Adipocyte (in vitro differentiated cells): ENCODE measurements at regions not wholly inside any gene's neighbourhood (a gene's known extent, or its start where the extent isn't known, plus 50 kb on each side); places are given as distances from the start of the nearest gene placed in this dataset.

Experiments
- DNase-seq: peaks from one replicate; pipeline ENCODE4 v3.0.0-alpha.2; 2015; ENCODE audit warnings: low read depth
- H3K27me3 ChIP-seq: replicated peaks from 2 replicates; pipeline ENCODE4 v1.7.0; 2013; ENCODE audit warnings: mild to moderate bottlenecking, low read length, moderate library complexity; ENCODE audit not compliant: control insufficient read depth, insufficient read depth
- H3K36me3 ChIP-seq: 2 replicates; pipeline ENCODE4 v1.7.0; 2013; ENCODE audit warnings: low read length, mild to moderate bottlenecking, moderate library complexity; ENCODE audit not compliant: control insufficient read depth, insufficient read depth, severe bottlenecking
- H3K4me1 ChIP-seq: 2 replicates; pipeline ENCODE4 v1.7.0; 2013; ENCODE audit warnings: mild to moderate bottlenecking, low read length, moderate library complexity; ENCODE audit not compliant: control insufficient read depth, insufficient read depth
- H3K4me3 ChIP-seq: 2 replicates; pipeline ENCODE4 v1.7.0; 2013; ENCODE audit warnings: mild to moderate bottlenecking, low read length, moderate library complexity
- H3K9ac ChIP-seq: 2 replicates; pipeline ENCODE4 v1.7.0; 2013; ENCODE audit warnings: mild to moderate bottlenecking, low read length, moderate library complexity
- H3K9me3 ChIP-seq: 2 replicates; pipeline ENCODE4 v1.7.0; 2013; ENCODE audit warnings: mild to moderate bottlenecking, low read length, moderate library complexity; ENCODE audit not compliant: control insufficient read depth

DNA sequence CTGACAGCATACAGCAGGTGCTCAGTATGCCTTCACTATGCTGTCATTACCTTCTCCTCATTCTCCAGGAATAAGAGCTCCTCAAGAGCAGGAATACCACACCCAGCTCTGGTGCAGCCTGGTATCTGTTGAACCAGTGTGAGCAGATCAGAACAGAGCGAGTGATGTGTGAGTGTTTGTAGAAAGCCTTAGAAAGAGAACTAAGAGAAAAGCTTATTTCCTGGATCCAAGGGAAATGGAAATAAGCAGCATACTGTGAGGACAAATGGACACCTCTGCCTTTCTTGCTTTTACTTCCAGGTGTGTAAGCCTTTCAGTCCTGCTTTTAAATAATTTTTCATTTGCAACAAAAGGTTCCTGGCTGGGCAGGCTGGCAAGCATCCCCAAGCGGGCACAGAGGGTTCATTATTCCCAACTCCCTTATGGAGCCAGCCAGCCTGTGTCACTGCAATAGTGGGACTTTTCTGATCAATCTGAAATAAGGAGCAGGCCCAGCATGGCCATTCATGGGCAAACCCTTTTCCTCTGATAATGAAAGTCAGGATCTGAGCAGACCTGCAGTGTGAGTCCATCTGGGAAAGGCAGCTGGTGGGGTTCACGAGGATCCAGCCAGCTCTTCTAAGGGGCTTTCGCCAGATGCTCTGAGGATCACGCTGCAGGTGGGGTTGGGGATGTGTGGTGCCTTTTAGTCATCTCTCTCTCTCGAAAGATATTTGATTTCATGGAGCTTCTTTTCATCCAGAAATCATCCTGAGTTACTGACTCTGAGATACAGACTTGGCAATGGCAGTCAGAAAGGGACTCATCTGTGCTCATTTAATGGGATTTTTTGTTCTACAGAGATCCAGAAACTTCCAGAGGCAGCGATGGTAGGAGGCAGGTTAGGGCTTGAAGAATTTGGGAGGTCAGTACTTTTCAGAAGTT is 594.9 kb upstream of the CFAP20DC start:
- peaks cover 4% of the 10 kb centered on the region for H3K9me3 ChIP-seq
- H3K27me3 ChIP-seq, result no peaks in the 10 kb centered on the region
- no peak overlapping the region for H3K4me3 ChIP-seq
- peaks cover 19% of the 10 kb centered on the region for H3K4me1 ChIP-seq
- no peaks in the 10 kb centered on the region for H3K36me3 ChIP-seq
- no peak overlapping the region for H3K9ac ChIP-seq
- no peak for DNase-seq

DNA sequence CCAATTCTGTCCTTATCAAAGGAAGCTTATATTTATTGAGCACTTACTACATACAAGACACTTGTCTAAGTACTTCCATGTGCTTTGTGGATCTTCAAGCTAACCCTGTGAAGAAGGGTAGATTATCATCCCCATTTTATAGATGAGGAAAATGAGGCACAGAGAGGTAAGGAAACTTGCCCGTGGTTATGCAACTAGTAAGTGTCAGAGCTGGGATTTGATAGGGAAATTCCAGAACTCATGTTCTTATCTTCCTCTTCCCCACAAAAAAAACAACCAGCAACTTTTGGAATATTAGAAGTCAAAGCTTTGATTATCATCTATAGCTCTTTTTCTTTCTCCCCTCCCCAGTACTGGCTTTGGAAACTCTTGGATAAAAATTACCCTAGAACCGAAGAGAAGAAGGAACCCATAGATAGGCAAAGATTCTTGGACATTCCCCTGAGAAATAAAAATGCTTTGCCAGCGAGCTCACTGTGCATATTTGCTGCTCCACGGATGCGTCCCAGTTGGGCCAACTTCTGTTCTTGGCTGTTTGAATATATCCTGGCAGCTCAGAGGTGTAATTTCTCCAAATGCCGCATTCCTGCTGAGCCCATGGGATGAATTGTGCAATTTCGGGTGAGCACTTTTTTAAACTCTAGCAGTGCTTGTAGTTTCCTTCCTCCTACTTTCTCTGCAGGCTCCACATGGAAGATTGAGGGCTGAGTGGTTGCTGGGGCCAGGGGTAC is 591.5 kb upstream of the CFAP20DC start:
- Histone ChIP-seq H3K4me1 (peaks cover 19% of the 10 kb centered on the region), H3K4me3 (no peak overlapping the region), H3K36me3 (no peaks in the 10 kb centered on the region), H3K9ac (peak overlapping the region; percentile 2), H3K27me3 (no peaks in the 10 kb centered on the region), H3K9me3 (no peaks in the 10 kb centered on the region)
- DNase-seq, result peak; percentile 67

DNA sequence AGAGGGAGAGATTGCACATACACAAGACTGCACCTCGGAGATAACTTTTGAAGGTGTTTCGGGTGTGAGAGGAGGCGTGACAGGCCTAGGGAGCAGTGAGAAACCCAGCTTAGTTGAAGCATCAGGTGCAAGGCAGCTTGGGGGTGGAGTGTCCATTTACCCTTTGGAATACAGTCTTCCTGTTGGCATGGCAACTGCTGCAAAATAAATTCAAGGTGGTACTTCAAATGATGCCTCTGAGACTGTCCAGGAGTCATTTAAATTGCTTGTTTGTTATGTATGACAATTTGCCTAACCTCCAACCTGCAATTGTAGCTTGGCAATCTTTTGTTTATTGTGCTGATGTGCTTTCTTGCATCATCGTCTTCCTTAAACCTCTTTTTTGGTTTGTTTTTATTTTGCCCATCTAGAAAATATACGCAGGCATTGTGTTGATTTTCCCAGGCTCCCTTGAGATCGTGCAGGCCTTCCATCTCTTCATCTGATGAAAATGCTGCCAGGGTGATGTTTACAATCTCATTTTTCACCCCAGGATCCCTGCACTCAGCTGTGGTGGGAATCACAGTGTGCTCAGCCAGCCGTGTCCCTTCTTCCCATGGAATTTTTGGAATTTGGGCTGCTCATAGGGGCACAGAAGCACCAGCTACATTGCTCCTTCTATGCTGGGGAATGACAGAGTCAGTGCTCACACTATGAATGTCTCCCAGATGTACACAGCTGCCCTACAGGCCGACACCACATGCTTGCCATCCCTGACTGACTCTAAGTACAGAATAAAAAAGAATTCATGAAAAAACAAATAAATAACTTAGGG is 583.1 kb upstream of the CFAP20DC start:
- peak; percentile 66 for DNase-seq
- H3K4me1 ChIP-seq, result peaks cover 9% of the 10 kb centered on the region
- H3K36me3 ChIP-seq, result no peaks in the 10 kb centered on the region
- no peaks in the 10 kb centered on the region for H3K27me3 ChIP-seq
- no peak overlapping the region for H3K9ac ChIP-seq
- no peak overlapping the region for H3K4me3 ChIP-seq
- H3K9me3 ChIP-seq, result no peaks in the 10 kb centered on the region

DNA sequence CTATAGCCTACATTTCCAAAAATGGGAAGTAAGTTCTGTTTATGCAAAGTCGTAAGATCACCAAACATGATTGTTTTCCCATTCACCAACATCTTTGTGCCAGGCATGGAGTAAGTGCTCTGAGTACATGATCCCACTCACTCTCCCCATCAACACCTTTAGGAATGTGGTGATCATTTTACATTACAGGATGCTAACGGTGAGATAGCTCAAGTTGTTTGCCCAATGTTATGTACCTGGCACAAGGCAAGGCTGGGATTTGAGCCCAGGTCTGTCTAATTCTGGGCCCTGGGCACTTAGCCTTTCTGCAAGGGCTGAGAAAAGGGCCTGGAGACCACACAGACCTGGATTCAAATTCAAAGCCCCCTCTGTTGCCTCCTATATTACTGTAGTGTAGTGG is 581.7 kb upstream of the CFAP20DC start:
- Histone ChIP-seq H3K4me3 (no peak overlapping the region), H3K4me1 (peaks cover 9% of the 10 kb centered on the region), H3K9me3 (no peaks in the 10 kb centered on the region), H3K9ac (no peak overlapping the region), H3K36me3 (no peaks in the 10 kb centered on the region), H3K27me3 (no peaks in the 10 kb centered on the region)
- no peak for DNase-seq

DNA sequence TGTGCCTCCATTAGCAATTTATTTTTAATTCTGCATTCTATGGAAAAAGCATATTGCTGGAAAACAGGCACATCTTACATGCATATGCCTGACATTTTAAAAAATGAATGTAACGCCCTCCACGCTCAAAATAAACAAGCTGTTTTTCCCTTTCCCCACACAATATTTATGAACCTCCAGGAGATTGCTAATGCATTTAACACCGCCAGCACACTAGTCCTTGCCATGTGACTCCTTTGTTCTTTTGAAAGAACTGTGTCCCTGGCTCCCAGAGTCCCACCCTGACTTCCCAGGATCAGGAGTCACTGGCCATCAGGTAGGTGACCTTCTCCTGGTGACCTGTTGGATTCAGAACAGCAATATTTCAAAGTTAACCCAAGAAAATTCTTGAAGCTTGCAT is 571.2 kb upstream of the CFAP20DC start:
- no peak for DNase-seq
- H3K4me1 ChIP-seq, result no peaks in the 10 kb centered on the region

DNA sequence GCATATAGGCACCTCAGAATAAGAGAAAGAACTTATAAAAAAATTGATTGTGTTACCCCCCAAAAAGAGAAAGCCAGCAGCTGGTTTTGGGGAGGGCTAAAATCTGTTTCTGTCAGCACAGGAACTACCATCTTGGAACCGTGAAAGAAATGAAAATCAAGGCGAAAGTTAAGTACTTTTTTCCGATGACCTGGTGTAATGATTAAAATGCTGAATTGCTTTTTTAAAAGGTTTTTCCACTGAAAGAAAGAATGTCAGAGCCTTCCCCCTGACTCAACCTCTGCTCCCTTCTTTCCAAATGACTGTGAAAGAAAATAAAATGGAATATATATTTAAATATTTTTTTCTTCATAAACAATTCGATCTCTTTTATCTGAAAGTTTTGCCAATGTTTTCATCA is 570.5 kb upstream of the CFAP20DC start:
- Histone ChIP-seq H3K4me1 (no peaks in the 10 kb centered on the region), H3K9me3 (peaks cover 6% of the 10 kb centered on the region), H3K27me3 (no peaks in the 10 kb centered on the region), H3K36me3 (no peaks in the 10 kb centered on the region), H3K9ac (no peak overlapping the region), H3K4me3 (no peak overlapping the region)
- DNase-seq, result no peak

More for the DNA sequence above, 571.2 kb upstream of the CFAP20DC start:
- no peak overlapping the region for H3K4me3 ChIP-seq
- H3K9me3 ChIP-seq, result peaks cover 6% of the 10 kb centered on the region
- H3K27me3 ChIP-seq, result no peaks in the 10 kb centered on the region
- no peaks in the 10 kb centered on the region for H3K36me3 ChIP-seq
- no peak overlapping the region for H3K9ac ChIP-seq

DNA sequence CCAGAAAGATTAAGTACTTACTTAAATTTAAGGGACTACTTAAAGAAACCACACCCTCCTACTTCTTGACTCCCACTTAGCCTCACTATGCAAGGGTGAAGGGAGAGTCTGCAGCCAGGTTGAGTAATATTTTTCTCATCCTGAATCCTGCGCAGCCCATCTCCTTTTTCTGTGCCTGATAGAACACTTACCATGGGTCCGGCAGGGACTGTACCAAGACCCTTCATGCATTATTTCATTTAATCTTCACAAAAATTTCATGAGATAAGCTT is 562.6 kb upstream of the CFAP20DC start:
- no peaks in the 10 kb centered on the region for H3K27me3 ChIP-seq
- no peak for DNase-seq
- H3K9ac ChIP-seq, result no peak overlapping the region
- peaks cover 26% of the 10 kb centered on the region for H3K4me1 ChIP-seq
- H3K9me3 ChIP-seq, result no peaks in the 10 kb centered on the region
- no peak overlapping the region for H3K4me3 ChIP-seq
- no peaks in the 10 kb centered on the region for H3K36me3 ChIP-seq

DNA sequence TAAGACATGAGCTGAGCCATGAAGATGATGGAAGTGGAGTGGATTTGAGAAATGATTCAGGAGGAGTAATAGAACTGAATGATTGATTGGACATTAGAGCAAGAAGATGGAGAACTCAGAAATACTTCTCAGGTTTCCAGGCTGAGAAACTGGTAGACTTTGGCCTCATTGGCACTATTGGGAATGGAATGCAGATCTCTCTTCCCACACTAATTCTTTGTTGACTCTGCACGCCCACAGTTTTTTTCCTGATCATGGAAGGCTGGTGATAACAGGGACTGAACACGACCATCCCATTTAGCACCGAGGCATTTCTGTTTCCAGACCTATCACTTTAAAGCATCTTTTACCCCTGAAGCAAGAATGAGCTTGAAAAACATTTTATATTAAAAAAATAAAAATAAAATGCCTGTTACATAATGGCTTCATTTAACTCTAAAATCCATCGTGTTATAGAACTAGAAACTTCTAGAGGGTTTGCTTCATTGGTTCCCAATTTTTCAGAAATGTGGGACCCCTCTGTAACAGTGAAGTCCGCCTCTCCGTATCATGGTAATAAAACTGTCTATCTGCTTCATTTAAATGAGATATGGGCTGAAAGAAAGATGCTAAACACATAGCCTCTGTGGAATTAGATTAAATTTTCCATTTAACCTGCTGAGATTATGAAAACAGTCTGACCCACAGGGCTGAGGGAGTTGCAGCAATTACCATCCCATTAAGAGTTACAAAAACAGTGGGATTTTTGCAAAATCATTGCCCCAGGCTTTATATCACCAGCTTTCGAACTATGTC is 562.0 kb upstream of the CFAP20DC start:
- H3K27me3 ChIP-seq, result no peaks in the 10 kb centered on the region
- DNase-seq, result no peak
- H3K9me3 ChIP-seq, result no peaks in the 10 kb centered on the region
- no peaks in the 10 kb centered on the region for H3K36me3 ChIP-seq
- peaks cover 26% of the 10 kb centered on the region for H3K4me1 ChIP-seq
- no peak overlapping the region for H3K9ac ChIP-seq
- H3K4me3 ChIP-seq, result no peak overlapping the region

DNA sequence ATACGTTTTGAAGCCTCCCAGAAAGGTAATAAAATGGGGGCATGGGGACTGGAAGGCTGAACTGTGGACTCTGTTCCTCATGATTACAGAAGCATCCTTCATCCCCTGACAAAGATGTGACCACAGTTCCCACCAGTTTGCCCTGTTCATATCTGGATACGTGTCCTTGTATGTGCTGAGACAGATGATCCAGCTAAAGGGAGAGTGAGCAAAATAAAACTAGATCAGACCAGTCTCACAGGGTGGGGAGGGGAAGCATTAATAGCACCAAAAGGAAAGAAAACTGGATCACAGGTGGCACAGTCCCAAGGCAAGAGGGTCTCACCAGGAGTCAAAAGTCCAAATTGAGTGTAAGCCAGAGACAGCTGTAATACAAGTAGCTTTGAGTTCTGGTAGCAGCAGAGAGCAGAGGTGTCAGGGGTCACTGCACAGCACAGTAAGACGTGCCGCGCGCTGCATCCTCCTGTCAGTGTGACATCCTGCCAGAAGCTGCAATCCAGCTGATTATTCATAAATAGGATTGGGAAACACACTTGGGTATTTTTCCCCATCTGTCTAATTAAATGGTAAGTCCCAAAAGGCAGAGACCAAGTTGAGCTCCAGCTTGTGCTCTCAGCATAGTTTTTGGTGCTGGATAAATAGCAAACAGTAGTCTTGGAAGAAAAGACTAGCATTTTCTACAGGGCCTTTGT is 560.0 kb upstream of the CFAP20DC start:
- Histone ChIP-seq H3K4me3 (peak overlapping the region; percentile 25), H3K9ac (no peak overlapping the region), H3K9me3 (no peaks in the 10 kb centered on the region), H3K27me3 (no peaks in the 10 kb centered on the region), H3K4me1 (peaks cover 26% of the 10 kb centered on the region), H3K36me3 (no peaks in the 10 kb centered on the region)
- DNase-seq, result no peak

DNA sequence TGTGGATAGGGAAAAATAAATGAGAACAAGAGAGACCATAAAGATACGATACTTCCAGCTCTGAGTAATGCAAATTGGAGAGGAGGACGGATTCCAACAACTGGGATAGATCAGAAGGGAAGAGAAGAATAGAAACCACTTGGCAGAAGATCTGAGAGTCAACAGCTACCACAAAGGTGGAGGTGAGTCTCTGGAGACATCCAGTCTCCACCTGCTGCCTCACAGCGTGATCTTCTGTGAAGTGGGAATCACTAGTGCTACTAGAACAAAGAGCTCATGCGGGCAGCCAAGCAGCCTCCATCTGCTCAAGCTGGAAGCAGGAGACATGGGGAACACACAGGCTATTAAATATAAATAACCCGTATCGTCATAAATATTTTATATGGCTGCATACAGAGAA is 558.5 kb upstream of the CFAP20DC start:
- H3K4me3 ChIP-seq, result no peak overlapping the region
- no peaks in the 10 kb centered on the region for H3K27me3 ChIP-seq
- H3K9ac ChIP-seq, result no peak overlapping the region
- peaks cover 26% of the 10 kb centered on the region for H3K4me1 ChIP-seq
- H3K36me3 ChIP-seq, result no peaks in the 10 kb centered on the region
- no peak for DNase-seq
- H3K9me3 ChIP-seq, result no peaks in the 10 kb centered on the region
